ENCODE measurements at regions not wholly inside any gene's neighbourhood (a gene's known extent, or its start where the extent isn't known, plus 50 kb on each side); places are given as distances from the start of the nearest gene placed in this dataset.

DNA sequence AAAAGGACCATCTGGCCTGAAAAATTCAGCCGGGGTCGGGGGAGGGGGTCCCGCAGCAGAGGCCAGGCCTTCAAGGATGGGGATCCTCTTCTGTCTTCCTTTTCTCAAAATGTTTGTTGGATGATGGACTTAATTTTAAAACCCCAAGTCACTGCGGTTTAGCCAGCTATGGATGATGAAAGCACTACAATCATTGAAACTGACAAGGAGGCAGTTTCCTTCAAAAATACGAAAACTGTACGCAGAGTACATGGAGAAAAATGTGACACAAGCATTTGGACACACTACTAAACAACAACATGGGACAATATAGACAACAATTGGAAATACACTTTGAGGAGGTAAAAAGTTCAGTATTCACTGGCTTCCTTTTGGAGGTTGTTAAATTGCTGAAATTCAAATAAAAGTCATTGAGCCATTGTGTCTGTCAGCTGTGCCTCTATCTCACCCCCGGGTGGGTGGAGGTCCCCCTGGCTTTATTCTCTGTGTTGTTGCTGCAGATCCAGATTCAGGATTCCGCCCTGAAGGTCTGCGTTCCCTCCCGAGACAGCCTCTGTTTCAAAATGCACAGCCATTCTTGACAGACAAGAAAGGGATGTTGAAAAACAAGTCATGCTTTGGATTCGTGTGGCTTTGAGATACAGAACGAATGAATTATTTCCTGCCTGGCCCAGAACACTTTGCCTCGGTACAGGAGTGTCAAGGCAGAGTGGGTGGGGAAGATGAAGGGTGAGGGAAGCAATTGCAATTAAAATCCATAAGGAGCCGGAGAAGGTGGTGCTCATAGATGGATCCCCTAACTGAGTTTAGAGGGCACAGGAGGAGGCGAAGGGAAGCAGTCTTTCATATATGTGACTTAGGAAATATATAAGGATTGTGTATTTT lies 118.2 kb downstream of the TTLL2 start:
- H3K27me3 Mint-ChIP-seq (ENCODE audit: low read depth): peaks cover 27% of the 10 kb centered on the region
- H3K9me3 Mint-ChIP-seq (ENCODE audit: low read depth): peaks cover 8% of the 10 kb centered on the region
- no peak overlapping the region for H3K4me3 Mint-ChIP-seq (ENCODE audit: unreplicated experiment)
- no peak overlapping the region for H3K27ac Mint-ChIP-seq (ENCODE audit: unreplicated experiment)
- TF ChIP-seq, protein P1, sequence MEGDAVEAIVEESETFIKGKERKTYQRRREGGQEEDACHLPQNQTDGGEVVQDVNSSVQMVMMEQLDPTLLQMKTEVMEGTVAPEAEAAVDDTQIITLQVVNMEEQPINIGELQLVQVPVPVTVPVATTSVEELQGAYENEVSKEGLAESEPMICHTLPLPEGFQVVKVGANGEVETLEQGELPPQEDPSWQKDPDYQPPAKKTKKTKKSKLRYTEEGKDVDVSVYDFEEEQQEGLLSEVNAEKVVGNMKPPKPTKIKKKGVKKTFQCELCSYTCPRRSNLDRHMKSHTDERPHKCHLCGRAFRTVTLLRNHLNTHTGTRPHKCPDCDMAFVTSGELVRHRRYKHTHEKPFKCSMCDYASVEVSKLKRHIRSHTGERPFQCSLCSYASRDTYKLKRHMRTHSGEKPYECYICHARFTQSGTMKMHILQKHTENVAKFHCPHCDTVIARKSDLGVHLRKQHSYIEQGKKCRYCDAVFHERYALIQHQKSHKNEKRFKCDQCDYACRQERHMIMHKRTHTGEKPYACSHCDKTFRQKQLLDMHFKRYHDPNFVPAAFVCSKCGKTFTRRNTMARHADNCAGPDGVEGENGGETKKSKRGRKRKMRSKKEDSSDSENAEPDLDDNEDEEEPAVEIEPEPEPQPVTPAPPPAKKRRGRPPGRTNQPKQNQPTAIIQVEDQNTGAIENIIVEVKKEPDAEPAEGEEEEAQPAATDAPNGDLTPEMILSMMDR (IDR thresholded peaks at IDR 0.05): no peak
- H3K36me3 Mint-ChIP-seq (ENCODE audit: low read depth): no peaks in the 10 kb centered on the region
- DNase-seq (ENCODE audit: low spot score): no peak
- peaks cover 3% of the 10 kb centered on the region for H3K4me1 Mint-ChIP-seq (ENCODE audit: low read depth)

DNA sequence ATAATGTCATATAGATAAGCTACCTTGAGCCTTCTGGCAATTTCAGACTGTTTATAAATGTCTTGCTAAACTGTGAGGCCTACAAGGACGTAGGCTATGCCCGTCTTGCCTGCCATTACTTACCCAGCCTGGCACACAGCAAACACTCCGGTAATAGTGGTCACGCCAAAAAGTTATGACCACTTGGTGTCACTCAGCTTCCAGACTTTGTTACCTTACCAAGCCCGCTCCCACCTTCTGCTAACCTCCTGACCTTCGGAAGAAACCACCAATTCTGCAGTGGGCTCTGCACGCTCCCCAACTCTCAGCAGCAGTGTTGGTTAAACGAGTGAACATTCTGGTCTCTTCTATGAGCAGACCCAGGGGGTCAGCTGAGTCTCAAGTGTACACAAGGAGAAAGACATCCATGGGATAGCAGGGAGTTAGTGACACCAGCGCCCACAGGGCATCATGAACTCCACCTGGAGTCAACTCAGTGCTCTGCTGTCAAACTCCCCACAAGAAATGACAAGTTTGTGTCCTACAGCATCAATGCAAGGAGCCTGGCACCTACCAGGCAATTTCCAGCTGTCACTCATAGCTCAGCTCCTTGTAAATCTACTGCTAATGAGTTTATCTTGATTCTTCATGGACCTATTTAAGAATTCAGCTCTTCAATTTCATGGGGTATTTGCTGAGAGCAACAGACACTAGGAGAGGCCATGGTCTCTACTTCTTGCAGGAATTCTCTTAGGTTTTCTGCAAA lies 119.9 kb downstream of the TTLL2 start:
- Mint-ChIP-seq H3K27me3 (ENCODE audit: low read depth) (peaks cover 20% of the 10 kb centered on the region), H3K27ac (ENCODE audit: unreplicated experiment) (no peak overlapping the region), H3K9me3 (ENCODE audit: low read depth) (no peaks in the 10 kb centered on the region), H3K36me3 (ENCODE audit: low read depth) (no peaks in the 10 kb centered on the region), H3K4me1 (ENCODE audit: low read depth) (peaks cover 3% of the 10 kb centered on the region), H3K4me3 (ENCODE audit: unreplicated experiment) (no peak overlapping the region)
- TF ChIP-seq, protein P1 (IDR thresholded peaks at IDR 0.05): no peak
- no peak for DNase-seq (ENCODE audit: low spot score)

GRCh38 chr6:167445568-167445967 lies 120.7 kb downstream of the TTLL2 start:
- Mint-ChIP-seq H3K27ac (ENCODE audit: unreplicated experiment) (no peak overlapping the region), H3K27me3 (ENCODE audit: low read depth) (peaks cover 20% of the 10 kb centered on the region), H3K4me3 (ENCODE audit: unreplicated experiment) (no peak overlapping the region), H3K36me3 (ENCODE audit: low read depth) (no peaks in the 10 kb centered on the region), H3K4me1 (ENCODE audit: low read depth) (peaks cover 3% of the 10 kb centered on the region), H3K9me3 (ENCODE audit: low read depth) (no peaks in the 10 kb centered on the region)
- TF ChIP-seq, protein P1 (IDR thresholded peaks at IDR 0.05): no peak
- DNase-seq (ENCODE audit: low spot score): no peak

DNA sequence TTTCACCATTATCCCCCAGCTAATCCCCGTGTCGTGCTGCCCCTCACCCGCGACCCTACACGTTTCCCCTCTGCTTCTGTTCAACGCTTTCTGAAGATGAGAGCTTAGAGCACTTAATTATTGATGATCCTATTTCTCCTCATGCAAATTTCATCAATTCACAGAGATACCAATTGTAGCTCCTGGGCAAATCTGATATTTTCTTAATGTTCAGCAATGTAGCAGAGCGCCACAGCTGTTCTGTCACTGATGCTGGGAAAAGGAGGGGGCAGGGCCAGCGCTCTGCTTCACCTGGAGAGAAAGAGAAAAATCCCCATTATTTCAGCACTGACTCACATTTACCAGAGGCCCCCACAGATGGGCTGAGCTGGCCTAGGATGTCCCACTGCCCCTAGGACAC lies 121.2 kb downstream of the TTLL2 start:
- no peak overlapping the region for H3K4me3 Mint-ChIP-seq (ENCODE audit: unreplicated experiment)
- peaks cover 3% of the 10 kb centered on the region for H3K4me1 Mint-ChIP-seq (ENCODE audit: low read depth)
- no peak overlapping the region for H3K27ac Mint-ChIP-seq (ENCODE audit: unreplicated experiment)
- no peak for DNase-seq (ENCODE audit: low spot score)
- H3K36me3 Mint-ChIP-seq (ENCODE audit: low read depth): no peaks in the 10 kb centered on the region
- H3K27me3 Mint-ChIP-seq (ENCODE audit: low read depth): peaks cover 20% of the 10 kb centered on the region
- TF ChIP-seq, protein P1 (IDR thresholded peaks at IDR 0.05): no peak
- H3K9me3 Mint-ChIP-seq (ENCODE audit: low read depth): no peaks in the 10 kb centered on the region

- H3K27me3 Mint-ChIP-seq (ENCODE audit: low read depth): peaks cover 19% of the 10 kb centered on the region
- no peaks in the 10 kb centered on the region for H3K4me1 Mint-ChIP-seq (ENCODE audit: low read depth)
- H3K36me3 Mint-ChIP-seq (ENCODE audit: low read depth): no peaks in the 10 kb centered on the region
- H3K27ac Mint-ChIP-seq (ENCODE audit: unreplicated experiment): no peak overlapping the region
- no peaks in the 10 kb centered on the region for H3K9me3 Mint-ChIP-seq (ENCODE audit: low read depth)
- TF ChIP-seq, protein P1 (IDR thresholded peaks at IDR 0.05): no peak
- DNase-seq (ENCODE audit: low spot score): no peak
- no peak overlapping the region for H3K4me3 Mint-ChIP-seq (ENCODE audit: unreplicated experiment)
These were observed 122.1 kb downstream of the TTLL2 start for GRCh38 chr6:167446971-167447370.

All from chondrocyte (in vitro differentiated cells).